Esophagus mucosa (tissue), 1 donor: ENCODE measurements at regions not wholly inside any gene's neighbourhood (a gene's known extent, or its start where the extent isn't known, plus 50 kb on each side); places are given as distances from the start of the nearest gene placed in this dataset.

Source experiments
- ATAC-seq: fragments of 200-7000 bp; cut with Tn5 transposase; one replicate; pipeline ENCODE4 v1.9.1; 2020
- donor health status: DM: yes; HTN: yes; CAD: no.

GRCh38 chr4:119744580-119744979, 116.0 kb upstream of the PDE5A start:
- ATAC-seq, result no peak

GRCh38 chr4:119743644-119744043, 115.0 kb upstream of the PDE5A start:
- ATAC-seq, result no peak

GRCh38 chr4:119739796-119740195, 111.2 kb upstream of the PDE5A start:
- ATAC-seq, result no peak

DNA sequence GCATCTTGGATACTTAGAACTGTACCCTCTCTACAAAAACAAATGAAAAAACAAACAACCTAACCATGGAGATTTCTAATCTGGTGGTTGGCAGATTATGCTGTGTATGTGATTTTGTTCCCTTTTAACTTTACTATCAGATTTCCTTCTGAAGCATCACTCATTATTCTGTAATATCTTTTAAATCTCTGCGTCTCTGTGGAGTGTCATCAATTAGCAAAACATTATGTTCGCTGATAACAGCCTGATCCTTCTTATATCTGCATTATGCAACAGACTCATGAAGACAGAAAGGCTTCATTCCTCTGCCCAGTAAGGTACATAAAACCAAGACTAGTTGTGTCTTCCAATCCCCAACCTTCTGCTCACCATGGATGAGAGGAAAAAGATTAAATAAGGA, 110.3 kb upstream of the PDE5A start:
- no peak for ATAC-seq

GRCh38 chr4:119736559-119736958, 108.0 kb upstream of the PDE5A start:
- no peak for ATAC-seq

- no peak for ATAC-seq
Measured at GRCh38 chr4:119735165-119735651, 106.6 kb upstream of the PDE5A start.

DNA sequence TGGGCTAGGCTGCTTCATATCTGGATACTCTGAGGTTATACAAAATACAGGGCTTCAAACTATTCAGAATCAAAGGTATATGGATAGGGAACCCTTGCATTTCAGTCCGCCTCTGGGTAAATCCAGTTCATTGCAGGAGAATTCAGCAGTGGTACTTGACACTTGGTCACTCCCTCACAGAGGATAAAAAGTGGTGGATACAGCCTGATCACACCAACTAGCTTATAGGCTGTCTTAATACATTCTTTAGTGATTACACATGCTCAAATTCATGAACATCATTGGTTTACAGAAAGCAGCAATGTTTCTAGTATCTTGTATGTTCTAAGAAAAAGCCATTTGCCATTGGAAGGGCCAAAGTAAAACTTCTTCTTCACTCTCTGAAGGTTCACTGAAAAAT, 104.8 kb upstream of the PDE5A start:
- no peak for ATAC-seq

DNA sequence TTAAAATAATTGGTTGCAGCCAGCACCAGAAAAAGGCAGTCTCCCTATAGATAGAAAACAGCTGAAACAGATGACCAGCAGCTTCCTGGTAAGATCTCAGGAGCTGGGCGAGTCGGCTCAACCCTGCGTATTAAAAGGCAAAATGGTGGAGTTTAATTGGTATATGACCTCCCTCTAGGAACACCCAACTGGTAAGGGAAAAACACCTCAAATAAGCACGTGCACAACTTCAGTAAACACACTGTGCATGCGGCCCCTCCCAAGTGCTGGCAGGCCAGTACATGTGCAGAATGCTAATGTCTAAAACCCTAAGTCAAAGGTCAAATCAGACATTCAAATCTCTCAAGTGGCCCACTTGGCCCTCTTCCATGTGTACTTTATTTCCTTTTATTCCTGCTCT, 103.2 kb upstream of the PDE5A start:
- ATAC-seq, result no peak

DNA sequence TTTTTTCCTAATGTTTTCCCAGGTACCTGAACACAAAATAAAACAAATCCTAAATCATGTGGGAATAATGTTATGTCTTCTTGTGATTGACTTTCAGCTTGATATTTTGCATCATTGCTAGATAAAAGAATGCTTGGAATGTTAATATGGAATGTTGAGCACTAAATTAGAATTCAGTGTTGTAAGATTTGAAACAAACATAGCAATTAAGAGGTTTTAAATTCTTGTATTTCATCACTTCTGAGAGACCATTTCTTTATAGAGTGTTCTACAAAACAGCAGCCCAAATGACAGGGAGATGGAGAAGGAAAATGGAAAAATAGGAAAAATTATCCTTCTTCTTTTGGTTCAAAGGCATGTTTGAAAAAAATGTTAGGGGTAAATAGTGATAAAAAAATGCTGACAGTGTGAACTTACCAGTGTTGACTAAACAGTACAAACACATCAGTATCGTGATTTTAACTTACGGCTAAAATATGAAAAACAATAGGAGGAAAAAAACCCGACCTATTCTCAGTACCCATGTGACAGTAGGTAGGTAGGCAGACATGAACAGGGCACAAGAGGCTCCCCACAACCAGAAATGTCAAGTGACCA, 102.6 kb upstream of the PDE5A start:
- ATAC-seq, result no peak

- no peak for ATAC-seq
Measured at GRCh38 chr4:119730671-119730950, 102.0 kb upstream of the PDE5A start.

- no peak for ATAC-seq
Measured at GRCh38 chr4:119729835-119730670, 101.4 kb upstream of the PDE5A start.

- no peak for ATAC-seq
Measured at GRCh38 chr4:119728692-119729593, 100.3 kb upstream of the PDE5A start.

- no peak for ATAC-seq
Measured at GRCh38 chr4:119728185-119728584, 99.6 kb upstream of the PDE5A start.

DNA sequence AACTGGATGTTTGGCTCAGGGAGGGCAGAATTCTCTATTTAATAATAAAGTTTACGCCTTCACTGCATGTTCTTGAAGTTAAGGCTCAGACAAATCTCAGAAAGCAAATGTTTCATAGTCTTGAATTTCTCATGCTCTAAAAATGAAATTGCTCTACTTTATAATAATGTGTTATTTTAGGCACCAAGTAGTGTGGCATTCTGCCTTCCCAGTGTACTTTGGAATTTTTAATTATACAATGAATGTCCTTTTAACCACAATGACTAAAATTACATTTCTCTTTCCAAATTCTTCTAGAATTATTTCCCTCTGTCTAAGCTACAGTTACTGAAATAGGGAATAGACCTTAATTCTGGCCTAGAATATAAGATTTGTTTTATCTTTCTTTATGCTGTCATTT, 97.9 kb upstream of the PDE5A start:
- ATAC-seq, result no peak

GRCh38 chr4:119725688-119726330, 97.2 kb upstream of the PDE5A start:
- ATAC-seq, result no peak

DNA sequence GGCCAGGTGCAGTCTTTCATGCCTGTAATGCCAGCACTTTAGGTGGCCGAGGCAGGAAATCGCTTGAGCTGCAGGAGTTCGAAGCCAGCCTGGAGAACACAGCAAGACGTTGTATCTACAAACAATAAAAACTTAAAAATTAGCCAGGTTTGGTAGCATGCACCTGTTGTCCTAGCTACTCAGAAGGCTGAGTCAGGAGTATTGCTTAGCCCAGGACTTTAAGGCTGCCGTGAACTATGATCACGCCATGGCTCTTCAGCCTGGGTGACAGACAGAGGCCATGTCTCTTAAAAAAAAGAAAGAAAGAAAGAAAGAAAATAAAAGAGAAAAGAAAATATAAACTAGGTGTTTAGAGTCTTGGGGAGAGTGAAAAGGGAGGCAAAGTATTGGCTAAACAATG, 96.4 kb upstream of the PDE5A start:
- no peak for ATAC-seq

- ATAC-seq, result no peak
Measured at GRCh38 chr4:119722670-119723069, 94.1 kb upstream of the PDE5A start.

GRCh38 chr4:119721878-119722277, 93.3 kb upstream of the PDE5A start:
- no peak for ATAC-seq

DNA sequence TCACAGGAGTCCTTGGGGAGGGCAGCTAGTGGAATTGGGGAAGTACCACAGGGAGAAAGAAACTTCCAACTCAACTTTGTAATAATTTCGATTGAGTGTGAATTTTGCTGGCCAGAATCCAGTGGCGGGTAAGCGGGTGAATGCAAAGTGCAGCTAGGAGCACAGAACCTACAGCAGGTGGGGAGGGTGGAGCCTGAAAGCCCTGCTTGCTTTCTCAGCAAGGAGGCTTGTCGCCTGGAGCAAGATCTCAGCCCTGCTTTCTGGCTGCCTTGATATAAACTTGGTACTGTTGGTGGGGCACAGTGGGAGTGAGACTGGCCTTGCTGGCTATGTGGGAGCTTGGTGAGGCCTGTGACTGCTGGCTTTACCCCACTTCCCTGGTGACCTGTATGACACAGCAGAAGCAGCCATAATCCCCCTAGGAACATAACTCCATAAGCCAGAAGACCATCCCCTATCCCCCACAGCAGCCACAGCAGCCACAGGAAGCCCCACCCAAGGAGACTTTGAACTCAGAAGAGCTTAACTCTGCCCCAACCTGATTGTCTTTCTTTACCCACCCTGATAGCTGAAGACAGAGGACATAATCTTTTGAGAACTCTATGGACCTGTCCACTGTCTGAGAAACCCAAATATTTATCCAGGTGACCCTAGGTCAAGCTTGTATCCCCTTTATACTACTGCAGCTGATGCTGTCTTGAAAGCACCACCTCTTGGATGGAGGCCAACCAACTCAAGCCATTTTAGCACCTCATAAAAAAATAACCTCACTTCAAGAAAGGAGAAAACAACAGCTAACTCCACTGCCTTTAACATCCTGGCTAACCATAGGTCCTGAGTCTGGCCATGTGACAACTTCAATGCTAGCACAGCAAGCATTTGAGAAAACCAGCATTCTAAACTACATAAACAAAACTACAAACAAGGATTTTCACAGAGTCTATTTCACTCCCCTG, 87.2 kb upstream of the PDE5A start:
- no peak for ATAC-seq

DNA sequence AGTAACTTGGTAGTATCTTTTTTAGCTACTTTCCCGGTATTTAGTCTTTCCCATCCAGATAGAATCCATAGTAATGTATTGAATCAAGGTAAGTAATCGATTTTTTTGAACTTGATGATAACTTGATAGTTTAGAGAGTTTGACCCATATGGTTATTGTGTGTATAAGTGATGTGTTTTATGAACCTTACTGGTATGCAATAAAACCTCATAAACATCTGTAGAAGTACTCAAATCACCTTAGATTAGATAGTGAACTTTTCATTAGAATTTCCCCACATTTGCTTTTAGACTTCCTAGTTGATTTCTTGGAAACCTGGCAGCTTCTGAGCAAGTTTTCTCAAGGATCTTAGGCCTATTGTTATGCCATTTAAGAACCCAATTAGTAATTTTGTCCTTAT, 80.8 kb upstream of the PDE5A start:
- ATAC-seq, result no peak

DNA sequence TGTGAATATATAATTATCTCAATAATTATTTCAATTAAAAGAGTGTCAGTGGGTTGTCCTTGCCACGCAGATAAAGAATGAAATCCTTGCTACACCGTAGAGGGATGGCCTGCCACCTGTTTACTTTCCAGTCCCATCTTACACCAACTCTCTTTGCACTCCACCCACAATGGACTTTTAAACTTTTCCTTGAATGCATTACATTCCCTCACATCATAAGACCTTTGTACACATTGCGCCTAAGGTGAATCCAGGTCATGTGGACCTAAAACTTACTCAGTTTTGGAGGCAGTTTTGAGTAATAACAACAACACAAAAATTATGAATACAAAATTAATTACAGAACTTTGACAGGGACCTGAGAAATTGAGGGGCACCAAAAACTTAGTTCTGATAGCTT, 78.7 kb upstream of the PDE5A start:
- no peak for ATAC-seq

DNA sequence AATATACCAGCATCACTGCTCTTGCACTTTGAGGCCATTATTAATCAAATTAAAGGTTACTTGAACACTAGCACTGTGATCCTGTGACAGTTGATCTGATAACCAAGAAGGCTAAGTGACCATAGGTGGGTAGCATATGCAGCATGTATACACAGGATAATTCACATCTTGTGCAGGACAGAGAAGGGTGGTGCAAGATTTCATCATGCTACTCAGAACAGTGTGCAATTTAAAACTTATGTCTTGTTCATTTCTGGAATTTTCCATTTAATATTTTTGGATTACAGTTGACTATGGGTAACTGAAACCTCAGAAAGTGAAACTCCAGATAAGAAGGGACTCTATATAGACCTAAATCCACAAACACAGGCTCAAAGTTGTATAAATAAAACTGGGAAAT, 78.2 kb upstream of the PDE5A start:
- no peak for ATAC-seq
